NCI-H460 (cell line): ENCODE measurements at regions not wholly inside any gene's neighbourhood (a gene's known extent, or its start where the extent isn't known, plus 50 kb on each side); places are given as distances from the start of the nearest gene placed in this dataset.

Source experiments
- DNase-seq: peaks from one replicate; pipeline ENCODE4 v3.0.0-alpha.2; 2016; ENCODE audit warnings: low read depth; ENCODE audit errors: extremely low read depth

DNA sequence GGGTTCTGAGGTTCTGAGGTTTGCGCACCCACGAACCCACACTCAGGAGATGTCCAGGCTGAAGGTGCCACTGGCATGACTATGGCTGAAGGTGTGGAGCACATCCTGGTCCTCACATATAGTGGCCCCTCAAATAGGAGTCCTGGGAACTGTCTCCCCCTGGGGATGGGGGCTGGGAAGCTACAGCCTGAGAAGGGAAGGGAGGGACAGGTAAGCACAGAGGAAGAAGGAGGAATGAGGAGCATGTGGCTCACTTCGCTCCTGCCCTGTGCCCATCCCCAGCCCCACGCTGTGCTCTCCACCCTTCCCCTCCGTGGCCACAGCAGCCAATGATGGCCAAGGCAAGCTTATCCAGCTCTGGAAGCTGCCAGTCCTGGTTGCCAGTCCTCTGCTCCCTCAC lies 123.9 kb upstream of the LHX1 start:
- no peak for DNase-seq

DNA sequence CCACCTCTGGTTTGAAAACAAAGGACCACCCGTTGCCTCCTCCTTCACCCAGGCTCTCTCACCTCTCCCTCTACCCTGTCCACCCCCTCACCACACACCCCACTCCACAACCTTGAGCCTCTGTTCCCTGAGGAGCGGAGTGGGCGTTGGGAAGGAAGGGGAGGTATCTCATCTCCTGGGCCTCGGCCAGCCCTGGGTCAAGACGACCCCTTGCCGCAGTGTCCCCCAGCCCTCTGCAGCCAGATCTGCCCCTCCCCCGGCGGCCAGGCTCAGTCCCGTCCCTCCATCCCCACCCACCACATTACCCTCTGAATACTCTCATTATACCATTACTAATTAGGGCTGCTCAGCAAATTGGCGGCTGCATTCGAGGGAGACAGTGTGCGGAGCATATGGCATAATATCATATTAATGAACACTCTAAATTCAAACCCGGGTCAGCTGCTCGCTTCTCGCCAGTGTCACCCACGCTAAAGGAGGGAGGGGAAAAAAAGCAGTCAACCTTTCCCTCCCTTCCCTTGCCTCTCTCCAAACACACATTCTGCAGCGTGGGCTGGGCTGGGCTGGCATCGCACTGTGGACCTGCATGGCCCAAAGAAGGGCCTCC lies 123.2 kb upstream of the LHX1 start:
- DNase-seq, result no peak

DNA sequence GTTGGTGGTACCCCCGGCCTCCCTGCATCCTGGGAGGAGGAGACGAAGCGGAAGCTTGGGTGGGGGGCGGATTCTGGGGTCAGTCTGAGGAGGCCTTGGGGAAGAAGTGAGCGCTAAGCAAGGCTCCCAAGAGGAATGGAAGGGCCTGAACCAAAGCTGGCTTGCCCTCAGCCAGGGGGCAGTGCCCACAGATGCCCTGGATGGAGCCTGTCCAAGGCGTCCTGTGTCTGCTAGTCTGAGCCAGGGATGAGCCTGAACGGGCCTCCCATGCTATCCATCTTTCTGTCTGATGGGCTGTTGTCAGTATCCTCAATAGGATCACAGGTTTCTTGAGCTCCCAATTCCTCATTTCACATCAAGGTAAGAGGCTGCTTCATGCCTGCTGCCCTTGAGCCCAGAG lies 122.3 kb upstream of the LHX1 start:
- no peak for DNase-seq

DNA sequence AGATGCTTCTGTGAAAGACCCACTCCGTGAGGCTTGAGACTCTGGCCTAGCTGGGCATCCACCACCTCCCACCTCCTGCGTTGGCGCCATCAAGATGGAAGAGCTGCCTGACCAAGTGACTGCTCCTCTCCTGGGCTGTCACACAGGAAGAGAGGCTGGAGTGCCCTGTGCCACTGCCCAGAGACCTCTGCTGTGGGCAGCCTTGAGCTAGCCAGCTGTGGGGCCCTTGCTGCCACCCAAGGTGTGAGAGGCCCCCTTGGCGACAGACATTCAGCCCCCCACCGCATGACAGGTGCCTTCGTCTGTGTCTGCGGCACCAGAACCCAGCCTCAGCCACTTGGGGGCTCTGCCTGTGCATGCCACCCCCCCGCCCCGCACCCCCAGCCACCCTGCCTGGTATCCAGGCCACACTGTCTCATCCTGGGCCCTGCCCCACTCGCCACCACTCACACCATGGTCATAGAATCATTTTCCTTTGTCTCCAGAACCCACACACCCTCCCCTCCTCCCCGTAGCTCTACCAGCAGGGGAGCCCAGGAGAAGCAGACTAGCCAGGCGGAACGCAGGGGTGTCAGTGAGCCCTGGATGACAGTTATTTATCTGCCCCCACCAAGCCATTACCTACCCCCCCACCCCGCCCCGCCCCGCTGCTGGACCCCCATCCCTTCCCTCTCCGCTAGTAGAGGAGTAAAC lies 120.9 kb upstream of the LHX1 start:
- no peak for DNase-seq

DNA sequence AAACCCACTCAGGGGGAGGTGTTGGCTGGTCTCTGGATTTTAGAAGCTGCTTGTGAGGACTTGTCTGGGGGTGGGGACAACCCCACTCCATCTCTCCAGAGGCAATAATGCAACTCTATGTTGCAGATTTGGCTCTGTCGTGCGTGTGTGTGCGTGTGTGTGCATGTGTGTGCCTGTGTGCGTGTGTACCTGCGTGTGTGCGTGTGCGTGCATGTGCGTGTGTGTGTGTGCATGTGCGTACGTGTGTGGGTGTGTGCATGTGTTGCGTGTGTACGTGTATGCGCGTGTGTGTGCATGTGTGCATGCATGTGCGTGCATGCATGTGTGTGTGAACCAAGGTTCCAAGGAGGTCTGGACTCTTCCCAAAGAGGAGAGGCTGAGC lies 120.4 kb upstream of the LHX1 start:
- DNase-seq, result no peak

DNA sequence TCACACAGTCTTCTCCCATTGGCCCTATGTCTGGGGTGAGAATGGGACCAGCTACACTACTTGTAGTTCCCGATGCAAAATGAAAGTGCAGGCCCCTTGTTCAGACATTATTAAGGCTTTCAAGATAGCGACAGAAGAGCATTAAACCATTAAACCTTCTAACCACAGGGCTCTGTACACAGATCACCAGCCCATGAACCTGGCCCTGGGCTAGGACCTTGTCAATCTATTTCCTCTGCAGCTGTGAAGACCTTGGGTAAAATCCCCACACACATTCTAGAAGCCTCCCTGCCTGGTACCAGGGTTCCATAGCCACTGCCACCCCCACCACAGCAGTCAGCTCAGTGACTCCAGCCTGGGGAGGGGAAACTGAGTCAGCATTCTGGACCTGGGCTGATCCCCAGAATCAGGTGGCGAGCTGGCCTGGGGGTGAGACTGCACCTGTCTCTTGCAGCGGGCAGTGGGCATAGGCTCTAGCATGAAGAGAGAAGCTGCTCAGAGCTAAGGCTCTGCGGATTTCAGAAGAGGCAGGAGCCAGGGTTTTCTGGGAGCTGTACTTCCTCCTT lies 119.7 kb upstream of the LHX1 start:
- no peak for DNase-seq

DNA sequence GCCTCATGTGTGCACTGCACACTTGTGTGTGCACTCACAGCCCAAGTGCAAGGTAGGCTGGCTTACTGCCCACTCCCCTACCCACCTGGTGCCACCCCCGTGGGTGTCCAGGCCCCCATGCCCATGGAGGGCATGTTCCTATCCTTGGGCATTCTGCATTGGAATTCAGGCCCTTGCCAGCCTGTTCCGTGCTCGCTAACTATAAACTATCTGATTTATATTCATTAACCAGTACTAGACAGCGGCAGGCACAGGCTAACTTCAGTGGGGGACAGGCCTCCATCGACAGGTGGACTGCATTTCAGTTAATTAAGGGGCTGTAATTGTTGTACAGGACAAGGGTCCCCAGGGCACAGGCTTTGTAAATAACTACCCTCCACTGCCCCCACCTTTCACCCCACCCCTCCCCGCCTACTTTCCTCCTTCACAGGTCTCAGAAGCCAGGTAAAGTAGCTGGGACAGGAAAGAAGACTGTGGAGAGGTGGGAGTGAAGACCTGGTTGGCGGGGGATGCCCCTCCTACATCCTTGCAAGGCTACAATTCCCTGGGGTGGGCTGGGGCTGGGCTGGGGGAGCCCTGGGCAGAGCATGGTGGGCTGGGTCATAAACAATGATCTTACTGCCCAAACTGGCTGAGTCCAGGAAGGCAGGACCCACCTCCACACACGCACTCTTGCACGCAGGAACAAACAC lies 119.0 kb upstream of the LHX1 start:
- DNase-seq, result no peak

DNA sequence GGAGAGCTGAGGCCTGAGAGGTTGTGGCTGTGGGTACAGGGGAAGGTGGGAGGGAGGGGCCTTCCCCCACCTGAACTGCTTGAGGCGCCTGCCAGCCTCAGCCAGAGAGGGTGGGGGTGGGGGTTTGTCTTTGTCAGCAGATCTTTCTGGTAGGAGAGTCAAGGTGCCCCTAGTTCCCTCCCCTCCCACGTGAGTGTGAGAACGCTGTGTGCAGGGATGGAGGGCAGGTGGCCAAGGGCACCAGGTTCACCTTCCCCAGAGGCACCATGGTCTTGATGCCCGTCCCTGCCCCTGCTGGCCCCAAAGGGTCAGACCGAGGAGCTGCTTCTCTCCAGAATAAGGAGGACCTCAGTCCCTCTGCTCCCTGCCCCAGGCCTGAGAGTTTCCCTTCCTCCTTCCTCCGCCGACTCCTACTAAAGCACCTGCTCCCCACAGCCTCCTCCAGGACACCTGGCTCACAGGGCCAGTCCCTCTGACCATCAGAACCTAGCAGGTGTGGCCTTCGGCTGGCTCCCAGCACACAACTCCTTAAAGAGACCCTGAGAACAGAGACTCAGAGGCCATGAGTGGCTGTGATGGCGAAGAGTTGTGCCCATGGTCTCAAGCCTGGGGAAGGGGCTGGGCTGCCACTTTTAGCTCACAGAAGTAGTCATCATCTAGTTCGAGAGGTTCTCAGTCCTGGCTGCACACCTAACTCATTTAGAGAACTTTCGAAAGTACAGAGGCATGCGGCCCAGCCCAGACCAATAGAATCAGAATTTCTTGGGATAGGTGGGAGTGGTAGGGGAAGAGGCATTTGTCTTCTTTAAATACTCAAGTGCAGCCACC lies 113.2 kb upstream of the LHX1 start:
- DNase-seq, result no peak

DNA sequence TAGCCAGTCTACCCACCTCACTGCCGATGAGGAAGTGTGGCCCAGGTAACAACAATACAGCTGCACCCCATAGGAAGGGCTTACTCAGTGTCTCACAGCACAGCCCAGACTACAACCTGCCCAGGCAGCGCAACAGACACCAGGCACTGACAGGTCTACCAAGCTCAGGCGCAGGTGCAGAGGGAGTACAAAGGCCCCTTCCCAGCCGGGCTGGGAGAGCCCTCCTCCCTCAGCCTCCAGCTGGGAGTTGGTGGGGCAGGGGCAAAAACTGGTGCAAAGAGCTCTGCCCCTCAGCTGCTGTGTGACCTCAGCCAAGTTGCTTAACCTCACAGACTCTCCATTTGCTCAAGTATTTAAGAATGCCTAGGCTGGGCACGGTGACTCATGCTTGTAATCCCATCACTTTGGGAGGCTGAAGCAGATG lies 112.6 kb upstream of the LHX1 start:
- no peak for DNase-seq

DNA sequence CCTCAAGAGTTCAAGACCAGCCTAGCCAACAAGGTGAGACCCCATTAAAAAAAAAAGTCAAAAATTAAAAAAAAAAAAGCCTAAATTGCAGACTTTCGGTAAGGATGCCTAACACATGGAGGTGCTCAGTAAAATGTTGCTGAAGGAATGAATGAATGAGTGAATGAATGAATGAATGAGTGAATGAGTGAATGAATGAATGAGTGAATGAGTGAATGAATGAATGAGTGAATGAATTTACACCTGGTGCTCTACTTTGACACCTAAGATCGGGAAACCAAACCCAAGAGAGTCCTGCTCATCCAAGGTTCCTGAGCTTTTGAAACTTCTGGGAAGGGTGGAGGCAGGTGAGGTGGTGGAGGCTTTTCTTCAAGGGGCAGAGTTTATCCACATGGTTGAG lies 112.2 kb upstream of the LHX1 start:
- no peak for DNase-seq

DNA sequence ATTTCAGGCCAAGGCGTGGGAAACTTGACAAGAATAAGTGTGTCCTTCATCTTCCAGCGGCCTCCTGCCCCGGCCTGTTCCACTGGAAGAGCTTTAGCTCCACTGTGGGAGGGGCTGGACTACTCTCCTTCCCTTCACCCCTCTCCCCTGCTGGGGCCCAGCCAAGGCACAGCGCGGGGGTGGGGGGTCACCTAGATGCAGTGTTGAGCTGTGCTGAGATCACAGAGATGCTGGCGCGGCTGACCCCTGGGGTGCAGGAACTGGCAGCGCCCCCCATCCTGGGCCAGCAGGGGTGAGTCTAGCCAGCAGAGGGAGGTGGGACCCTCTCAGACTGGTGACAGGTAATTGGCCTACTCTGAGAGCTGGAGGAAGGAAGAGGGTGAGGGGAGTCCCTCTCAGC lies 111.8 kb upstream of the LHX1 start:
- DNase-seq, result no peak

DNA sequence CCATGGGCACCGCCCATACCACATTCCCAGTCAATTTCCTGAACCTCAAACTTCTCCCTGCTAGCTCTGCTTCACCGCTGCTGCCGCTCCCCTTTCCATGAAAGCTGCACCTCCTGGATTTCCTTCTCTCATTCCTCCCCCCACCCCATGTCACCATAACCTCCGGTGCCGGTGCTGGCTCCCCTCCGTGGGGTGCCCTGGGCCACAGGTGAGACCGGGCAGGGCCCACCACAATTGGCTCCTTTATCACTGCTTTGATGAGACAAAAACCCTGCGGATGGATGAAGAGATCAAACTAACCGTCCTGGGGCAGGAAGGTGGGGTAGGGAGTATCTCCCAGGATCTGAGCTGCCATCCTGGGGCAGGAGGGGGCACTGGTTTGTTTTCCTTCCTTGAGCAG lies 111.3 kb upstream of the LHX1 start:
- DNase-seq, result no peak

DNA sequence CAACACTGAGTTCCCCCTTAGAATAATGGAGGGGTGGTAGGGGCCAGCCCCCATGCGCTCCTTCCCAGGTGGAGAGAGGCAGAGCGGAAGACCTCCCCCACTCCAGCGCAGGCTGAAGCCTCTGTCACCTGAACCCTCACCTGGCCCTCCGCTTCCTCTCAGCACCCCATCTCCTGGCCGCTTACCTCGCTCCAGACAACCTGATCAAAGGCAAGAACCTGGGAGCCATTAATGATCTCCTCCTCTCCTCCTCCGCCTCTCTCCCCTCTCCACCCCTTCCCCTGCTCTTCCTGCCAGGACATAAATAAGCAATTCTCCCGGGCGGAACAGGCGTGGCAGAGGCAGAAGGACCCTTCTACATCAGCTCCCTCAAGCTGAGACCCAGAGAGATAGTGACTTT lies 110.2 kb upstream of the LHX1 start:
- no peak for DNase-seq

DNA sequence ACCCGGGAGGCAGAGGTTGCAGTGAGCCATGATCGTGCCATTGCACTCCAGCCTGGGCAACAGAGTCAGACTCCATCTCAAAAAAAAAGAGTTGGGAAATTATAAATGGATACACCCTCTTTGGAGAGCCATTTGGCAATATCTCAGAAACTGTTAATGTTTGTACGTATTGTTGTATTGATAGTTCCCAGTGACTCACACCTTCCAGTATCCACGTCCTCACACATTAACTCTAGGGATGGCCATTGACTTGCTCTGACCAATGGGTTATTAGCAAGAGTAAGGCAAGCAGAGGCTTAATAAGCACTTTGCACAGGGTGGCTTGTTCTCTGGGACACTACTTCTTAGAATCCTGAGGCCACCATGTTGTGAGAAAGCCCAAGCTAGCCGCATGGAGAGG lies 107.6 kb upstream of the LHX1 start:
- DNase-seq, result no peak

DNA sequence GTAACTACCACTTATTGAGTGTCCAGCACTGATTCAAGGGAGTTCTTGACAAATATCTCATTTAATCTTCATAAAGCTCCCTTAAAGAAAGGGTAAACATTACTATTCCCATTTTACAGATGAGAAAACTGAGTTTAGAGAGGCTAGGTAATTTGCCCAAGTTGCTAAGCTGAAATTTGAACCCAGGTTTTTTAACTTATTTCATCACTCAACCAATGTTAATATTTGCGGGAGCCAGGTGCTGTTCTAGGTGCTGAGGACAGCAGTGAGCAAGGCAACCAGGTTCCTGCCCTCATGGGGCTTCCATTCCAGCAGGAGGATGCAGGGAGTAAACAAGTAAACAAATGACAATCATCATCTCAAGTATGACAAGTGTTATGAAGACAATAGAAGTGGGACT lies 104.0 kb upstream of the LHX1 start:
- DNase-seq, result no peak

DNA sequence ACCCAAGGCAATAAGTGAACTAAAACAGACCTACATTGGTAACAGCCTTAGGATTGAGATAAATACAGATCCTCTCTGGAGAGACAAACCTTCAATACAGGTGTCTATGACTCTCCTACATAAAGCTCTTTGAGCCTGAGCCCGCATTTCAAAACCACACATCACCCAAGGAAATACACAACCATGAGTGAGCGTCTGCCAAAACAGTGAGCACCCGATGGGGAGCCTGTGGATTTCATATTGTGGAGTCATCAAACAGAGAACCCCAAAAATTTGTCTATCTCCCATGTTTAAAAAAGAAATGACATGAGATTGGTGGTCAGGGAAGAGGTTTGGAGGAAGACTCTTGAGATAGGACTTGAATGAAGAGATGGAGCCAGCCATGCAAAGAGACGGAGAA lies 102.2 kb upstream of the LHX1 start:
- DNase-seq, result no peak

DNA sequence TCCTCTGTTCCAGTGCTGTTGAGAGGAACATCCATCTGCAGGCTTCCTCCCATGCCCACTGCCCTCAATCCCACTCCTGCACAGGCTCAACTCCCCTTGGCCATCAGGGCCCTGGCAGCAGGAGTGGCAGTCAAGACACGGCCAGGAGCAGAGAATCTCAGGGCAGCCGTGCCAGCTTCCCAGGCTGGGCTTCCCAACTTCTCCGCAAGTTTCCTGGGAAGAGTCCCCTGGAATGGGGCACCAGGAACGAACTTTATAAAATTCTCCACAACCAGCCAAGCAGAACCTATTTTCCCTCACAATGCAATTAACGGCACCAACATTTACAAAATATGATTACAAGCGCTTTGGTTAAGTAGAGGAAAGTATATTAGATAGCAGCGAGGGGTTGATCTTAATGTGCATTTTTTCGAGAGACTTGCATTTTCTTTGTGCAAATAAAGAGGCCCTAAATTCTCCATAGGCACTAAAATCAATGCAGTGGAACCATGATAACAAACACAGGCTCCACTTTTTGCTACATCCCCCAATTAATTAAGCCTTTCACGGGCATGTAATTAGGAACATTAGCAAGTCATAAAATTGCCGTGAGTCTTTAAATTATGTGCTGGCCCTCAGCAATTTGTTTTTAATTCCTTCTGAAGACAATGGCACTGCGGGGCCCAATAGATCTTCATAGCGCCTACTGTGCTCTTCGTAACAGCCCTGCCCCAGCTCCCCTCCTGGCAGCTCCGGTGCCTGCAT lies 99.9 kb upstream of the LHX1 start:
- DNase-seq, result no peak

DNA sequence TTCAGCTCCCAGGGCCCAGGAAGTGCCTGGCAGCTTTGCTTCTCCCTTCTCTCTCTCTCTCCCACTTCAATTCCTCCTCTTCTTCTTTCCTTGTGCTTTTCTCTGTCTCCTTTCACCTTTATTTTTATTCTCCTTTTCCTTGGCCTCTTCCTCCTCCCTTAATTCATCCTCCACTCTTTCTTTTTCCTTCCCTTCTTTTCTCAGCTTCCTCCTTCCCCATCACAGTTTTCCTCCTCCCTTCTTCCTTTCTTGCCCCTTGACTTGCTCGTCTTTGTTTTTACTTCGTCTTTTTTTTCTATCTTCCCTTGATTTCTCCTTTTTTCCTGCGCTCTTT lies 99.4 kb upstream of the LHX1 start:
- no peak for DNase-seq

DNA sequence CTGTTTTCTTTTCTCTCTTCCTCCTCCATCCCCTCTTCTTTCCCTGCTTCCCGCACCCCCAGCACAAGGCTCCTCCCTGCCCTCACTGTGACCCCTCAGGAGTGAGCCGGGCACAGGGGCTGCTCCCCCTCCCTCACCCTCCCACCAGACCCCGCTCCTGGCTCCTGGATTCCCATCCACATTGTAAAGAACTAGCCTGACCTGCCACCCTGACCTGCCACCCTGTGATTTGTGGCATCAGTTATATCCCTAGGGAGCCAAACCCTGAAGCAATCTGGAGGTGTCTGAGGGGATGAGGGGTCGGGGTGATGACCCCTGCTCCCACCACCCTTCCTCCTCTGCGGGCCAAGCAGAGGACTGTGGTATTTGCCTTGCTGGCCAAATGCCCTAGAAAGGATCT lies 98.0 kb upstream of the LHX1 start:
- DNase-seq, result no peak

DNA sequence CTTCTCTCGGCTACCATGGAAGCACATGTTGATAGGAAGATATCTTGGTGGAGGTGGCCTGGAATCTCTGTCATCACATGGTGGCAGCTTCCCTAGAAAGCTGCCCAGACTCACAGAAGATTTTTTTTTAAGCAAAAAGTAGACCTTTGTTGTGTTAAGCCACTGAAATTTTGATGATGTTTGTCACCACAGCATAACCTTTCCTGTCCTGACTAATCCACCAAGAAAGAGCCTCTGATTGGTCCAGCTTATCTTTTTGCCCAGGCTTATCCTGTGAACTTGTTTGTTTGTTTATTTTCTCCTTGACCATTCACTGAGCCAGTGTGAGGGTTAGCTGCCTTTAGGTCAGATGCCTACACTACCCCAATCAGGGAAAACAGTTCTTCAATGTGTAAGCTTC lies 96.5 kb upstream of the LHX1 start:
- DNase-seq, result no peak
